ENCODE measurements at regions not wholly inside any gene's neighbourhood (a gene's known extent, or its start where the extent isn't known, plus 50 kb on each side); places are given as distances from the start of the nearest gene placed in this dataset.

DNA sequence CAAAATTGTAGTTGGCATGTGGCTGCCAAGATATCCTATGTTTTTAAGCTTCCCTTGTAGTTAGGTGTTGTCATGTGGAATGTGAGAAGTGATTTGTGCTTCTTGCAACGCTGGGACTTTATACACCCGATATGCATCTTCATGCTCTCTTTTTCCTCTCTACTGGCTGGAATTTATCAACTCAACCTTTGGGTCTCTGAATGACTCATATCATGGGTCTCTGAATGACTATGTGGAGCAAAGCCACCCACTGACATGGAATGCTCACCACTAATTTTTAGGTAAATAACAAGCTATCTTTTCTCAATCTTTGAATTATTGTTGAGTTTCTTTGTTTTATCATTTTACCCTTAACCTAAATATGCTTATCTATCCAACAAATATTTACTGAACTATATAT is 144.6 kb downstream of the ATP23 start:
- Histone ChIP-seq H3K4me1 (no peaks in the 10 kb centered on the region), H3K4me3 (no peak overlapping the region), H3K27ac (no peak overlapping the region), H3K36me3 (no peaks in the 10 kb centered on the region), H3K9me3 (no peaks in the 10 kb centered on the region), H3K27me3 (no peaks in the 10 kb centered on the region)
- no peak for DNase-seq (ENCODE audit: low spot score)
- TF ChIP-seq CTCF (IDR thresholded peaks at IDR 0.05), result no peak

GRCh38 chr12:58086930-58087329 is 145.6 kb downstream of the ATP23 start:
- H3K4me1 ChIP-seq, result peaks cover 0 to 4% of the 10 kb centered on the region in 2 donors
- no peak for TF ChIP-seq CTCF (IDR thresholded peaks at IDR 0.05)
- no peak for DNase-seq (ENCODE audit: low spot score)
- H3K4me3 ChIP-seq, result no peak overlapping the region
- H3K27ac ChIP-seq, result peak overlapping the region in 1 of 2 donors; percentile 0
- H3K9me3 ChIP-seq, result no peaks in the 10 kb centered on the region
- no peaks in the 10 kb centered on the region for H3K36me3 ChIP-seq
- no peaks in the 10 kb centered on the region for H3K27me3 ChIP-seq

DNA sequence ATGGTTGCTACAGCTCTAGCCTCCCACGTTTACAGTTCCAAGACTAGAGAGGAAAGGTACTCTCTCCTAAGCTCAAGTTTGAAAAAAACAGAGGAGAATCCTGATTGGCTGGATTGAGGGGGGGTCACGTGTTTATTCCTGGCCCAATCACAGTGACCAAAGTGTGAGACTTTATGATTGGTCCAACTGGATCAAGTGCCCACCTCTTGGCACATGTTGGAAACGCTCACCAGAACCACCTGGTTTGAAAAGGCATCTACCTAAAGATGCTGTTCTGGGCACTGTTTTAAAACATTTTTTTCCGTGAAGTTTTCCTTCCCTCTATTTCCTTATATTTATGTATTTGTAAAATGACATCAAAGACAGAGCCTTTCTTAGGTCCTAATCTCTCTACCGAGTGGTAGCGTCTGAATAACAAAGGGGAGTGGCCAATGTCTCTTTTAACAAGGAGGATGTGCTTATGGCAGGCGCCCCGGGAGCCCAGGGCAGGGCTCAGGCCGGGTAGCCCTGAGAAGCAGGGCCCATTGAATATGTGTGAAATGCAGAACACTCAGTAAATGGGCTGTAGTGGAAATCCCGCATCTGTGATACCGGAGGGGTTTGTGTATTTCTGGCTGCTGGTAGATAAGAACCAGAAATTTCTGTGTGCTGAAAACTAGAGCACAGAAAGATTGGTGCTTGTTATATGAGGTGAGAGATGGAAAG is 146.2 kb downstream of the ATP23 start:
- TF ChIP-seq CTCF (IDR thresholded peaks at IDR 0.05), result no peak
- no peak for DNase-seq (ENCODE audit: low spot score)
- peaks cover 0 to 4% of the 10 kb centered on the region in 2 donors for H3K4me1 ChIP-seq
- no peaks in the 10 kb centered on the region for H3K36me3 ChIP-seq
- no peak overlapping the region for H3K4me3 ChIP-seq
- no peaks in the 10 kb centered on the region for H3K9me3 ChIP-seq
- no peaks in the 10 kb centered on the region for H3K27me3 ChIP-seq
- peak overlapping the region in 1 of 2 donors; percentile 0 for H3K27ac ChIP-seq

- H3K4me1 ChIP-seq, result peaks cover 0 to 4% of the 10 kb centered on the region in 2 donors
- H3K27ac ChIP-seq, result no peak overlapping the region
- H3K9me3 ChIP-seq, result no peaks in the 10 kb centered on the region
- DNase-seq (ENCODE audit: low spot score), result no peak
- no peak overlapping the region for H3K4me3 ChIP-seq
- H3K36me3 ChIP-seq, result no peaks in the 10 kb centered on the region
- H3K27me3 ChIP-seq, result no peaks in the 10 kb centered on the region
- no peak for TF ChIP-seq CTCF (IDR thresholded peaks at IDR 0.05)
Measured at GRCh38 chr12:58089588-58089987, 148.2 kb downstream of the ATP23 start.

GRCh38 chr12:58090685-58091084 is 149.3 kb downstream of the ATP23 start:
- Histone ChIP-seq H3K9me3 (no peaks in the 10 kb centered on the region), H3K27ac (no peak overlapping the region), H3K36me3 (no peaks in the 10 kb centered on the region), H3K4me1 (peaks cover 0 to 4% of the 10 kb centered on the region in 2 donors), H3K27me3 (no peaks in the 10 kb centered on the region), H3K4me3 (no peak overlapping the region)
- DNase-seq (ENCODE audit: low spot score), result no peak
- no peak for TF ChIP-seq CTCF (IDR thresholded peaks at IDR 0.05)

- DNase-seq (ENCODE audit: low spot score), result no peak
- Histone ChIP-seq H3K4me3 (no peak overlapping the region), H3K4me1 (peaks cover 0 to 4% of the 10 kb centered on the region in 2 donors), H3K36me3 (no peaks in the 10 kb centered on the region), H3K27ac (no peak overlapping the region), H3K27me3 (no peaks in the 10 kb centered on the region), H3K9me3 (no peaks in the 10 kb centered on the region)
- TF ChIP-seq CTCF (IDR thresholded peaks at IDR 0.05), result no peak
Measured at GRCh38 chr12:58095002-58095401, 153.6 kb downstream of the ATP23 start.
